IMR-90 (cell line): ENCODE measurements at regions not wholly inside any gene's neighbourhood (a gene's known extent, or its start where the extent isn't known, plus 50 kb on each side); places are given as distances from the start of the nearest gene placed in this dataset.
"Not testable (repeated sequence)": the region's sequence is repeated elsewhere in the genome, so short reads cannot be mapped to it uniquely, and the experiment has no call there.

Experiments
- ATAC-seq: fragments of 200-7000 bp; cut with Tn5 transposase; 2 replicates; pipeline ENCODE4 v1.9.1; 2020; ENCODE audit warnings: low read depth, mild to moderate bottlenecking, moderate library complexity
- BruUV-seq: library from RNA; stranded (reverse); fragments of 400-500 nt; replicated peaks from 2 replicates; lab custom pipeline; 2021; lab: Mats Ljungman, UMichigan
- CTCF ChIA-PET: fragments of 300-600 bp; formaldehyde crosslinking; extraction: SDS; loops from one replicate; lab custom pipeline; 2021; ENCODE audit warnings: antibody characterized with exemption; lab: Yijun Ruan, JAX
- POLR2A ChIA-PET: fragments of 300-600 bp; sonication (Branson Sonifier 250); formaldehyde crosslinking; loops from one replicate; lab custom pipeline; 2022; ENCODE audit warnings: antibody characterized with exemption; ENCODE audit not compliant: unreplicated experiment; lab: Charles Lee
- DNase-seq: peaks from one replicate; pipeline ENCODE4 v3.0.0; 2013
- H2AFZ ChIP-seq: replicated peaks from 2 replicates; pipeline ENCODE3; 2013; ENCODE audit warnings: low read length, mild to moderate bottlenecking; ENCODE audit not compliant: poor library complexity
- H2AK5ac ChIP-seq: 2 replicates; pipeline ENCODE4 v1.6.1; 2013; ENCODE audit warnings: low read depth, low read length, inconsistent platforms
- H2AK9ac ChIP-seq: replicated peaks from 2 replicates; pipeline ENCODE3; 2013; ENCODE audit warnings: mild to moderate bottlenecking, low read depth, low read length, moderate library complexity; ENCODE audit not compliant: poor library complexity
- H2BK120ac ChIP-seq: 2 replicates; pipeline ENCODE4 v1.6.1; 2013; ENCODE audit warnings: low read depth, low read length, inconsistent platforms
- H2BK15ac ChIP-seq: 3 replicates; pipeline ENCODE4 v1.6.1; 2013; ENCODE audit warnings: low read depth, low read length, inconsistent platforms
- H2BK20ac ChIP-seq: 2 replicates; pipeline ENCODE4 v1.6.1; 2013; ENCODE audit warnings: low read depth, mild to moderate bottlenecking, inconsistent platforms, low read length, moderate library complexity
- H2BK5ac ChIP-seq: 2 replicates; pipeline ENCODE4 v1.6.1; 2013; ENCODE audit warnings: mild to moderate bottlenecking, low read depth, low read length, inconsistent platforms; ENCODE audit not compliant: poor library complexity, severe bottlenecking
- H3K14ac ChIP-seq: replicated peaks from 2 replicates; pipeline ENCODE4 v1.6.1; 2013; ENCODE audit warnings: low read depth, low read length, inconsistent platforms
- H3K18ac ChIP-seq: 2 replicates; pipeline ENCODE4 v1.6.1; 2013; ENCODE audit warnings: low read depth, low read length, control low read depth
- H3K23ac ChIP-seq: 2 replicates; pipeline ENCODE4 v1.6.1; 2013; ENCODE audit warnings: low read depth, low read length, inconsistent platforms
- H3K27ac ChIP-seq: 2 replicates; pipeline ENCODE4 v1.5.1; 2013; ENCODE audit warnings: mild to moderate bottlenecking, control low read depth, low read length; ENCODE audit not compliant: insufficient read depth
- H3K27me3 ChIP-seq: 2 replicates; pipeline ENCODE4 v1.6.1; 2013; ENCODE audit warnings: low read length; ENCODE audit not compliant: control insufficient read depth, insufficient read depth
- H3K36me3 ChIP-seq: 2 replicates; pipeline ENCODE4 v1.6.1; 2013; ENCODE audit warnings: low read length, mixed read lengths; ENCODE audit not compliant: control insufficient read depth, insufficient read depth
- H3K4ac ChIP-seq: 2 replicates; pipeline ENCODE4 v1.6.1; 2013; ENCODE audit warnings: low read depth, low read length, inconsistent platforms
- H3K4me1 ChIP-seq: 2 replicates; pipeline ENCODE4 v1.6.1; 2013; ENCODE audit warnings: low read length, mixed read lengths; ENCODE audit not compliant: control insufficient read depth, insufficient read depth
- H3K4me2 ChIP-seq: 2 replicates; pipeline ENCODE4 v1.6.1; 2013; ENCODE audit warnings: low read depth, mild to moderate bottlenecking, control low read depth, low read length, moderate library complexity
- H3K4me3 ChIP-seq: 2 replicates; pipeline ENCODE4 v1.5.1; 2013; ENCODE audit warnings: low read depth, mild to moderate bottlenecking, control low read depth, low read length, moderate library complexity; ENCODE audit not compliant: insufficient read depth
- H3K56ac ChIP-seq: 2 replicates; pipeline ENCODE4 v1.6.1; 2013; ENCODE audit warnings: low read length, inconsistent platforms; ENCODE audit not compliant: insufficient read depth; ENCODE audit errors: extremely low read depth
- H3K79me1 ChIP-seq, 2 experiments: 2 replicates each; pipeline ENCODE4 v1.6.1; 2013; ENCODE audit warnings: low read length in 2 of 2, inconsistent platforms in 1 of 2, low read depth in 1 of 2
- H3K9ac ChIP-seq: 2 replicates; pipeline ENCODE4 v1.6.1; 2013; ENCODE audit warnings: low read depth, low read length, control low read depth
- H3K9me1 ChIP-seq: 2 replicates; pipeline ENCODE4 v1.6.1; 2013; ENCODE audit warnings: low read length, inconsistent platforms; ENCODE audit not compliant: insufficient read depth
- H3K9me3 ChIP-seq: 2 replicates; pipeline ENCODE4 v1.6.1; 2013; ENCODE audit warnings: low read length; ENCODE audit not compliant: control insufficient read depth, insufficient read depth
- H4K20me1 ChIP-seq: 2 replicates; pipeline ENCODE4 v1.6.1; 2013; ENCODE audit warnings: low read length, inconsistent platforms; ENCODE audit not compliant: insufficient read depth
- H4K5ac ChIP-seq: 2 replicates; pipeline ENCODE4 v1.6.1; 2013; ENCODE audit warnings: mild to moderate bottlenecking, low read depth, low read length, control low read depth
- H4K8ac ChIP-seq, 2 experiments: 2 replicates each; pipeline ENCODE4 v1.6.1; 2013; ENCODE audit warnings: low read depth in 2 of 2, low read length in 2 of 2, control low read depth in 1 of 2, inconsistent platforms in 1 of 2
- H4K91ac ChIP-seq: 2 replicates; pipeline ENCODE4 v1.6.1; 2013; ENCODE audit warnings: low read depth, low read length, inconsistent platforms; ENCODE audit not compliant: insufficient read depth
- WGBS, 2 experiments: methylation state at CpG; one replicate each; pipeline versions ENCODE4 v1.1.5 to v1.1.7; 2013; ENCODE audit warnings: missing lambda C conversion rate in 2 of 2; ENCODE audit not compliant: insufficient read length in 1 of 2; ENCODE audit errors: extremely low coverage in 2 of 2; 5-methylcytosine and 5-hydroxymethylcytosine counted together
- dilution Hi-C: fragments of 300-500 bp; cut with HindIII; formaldehyde crosslinking; loops from one replicate; pipeline ENCODE4 v1.14.3; 2018; ENCODE audit warnings: low sequenced_read_pairs; ENCODE audit not compliant: unreplicated experiment
- in situ Hi-C: fragments of 300-500 bp; cut with MboI; formaldehyde crosslinking; loops from 3 replicates; pipeline ENCODE4 v1.14.3; 2019; ENCODE audit warnings: low sequenced_read_pairs, inconsistent platforms, mixed read lengths
- intact Hi-C: fragments of 100-400 bp; cut with micrococcal nuclease; formaldehyde crosslinking; loops from 2 replicates; pipeline ENCODE4 v1.10.0; 2022

DNA sequence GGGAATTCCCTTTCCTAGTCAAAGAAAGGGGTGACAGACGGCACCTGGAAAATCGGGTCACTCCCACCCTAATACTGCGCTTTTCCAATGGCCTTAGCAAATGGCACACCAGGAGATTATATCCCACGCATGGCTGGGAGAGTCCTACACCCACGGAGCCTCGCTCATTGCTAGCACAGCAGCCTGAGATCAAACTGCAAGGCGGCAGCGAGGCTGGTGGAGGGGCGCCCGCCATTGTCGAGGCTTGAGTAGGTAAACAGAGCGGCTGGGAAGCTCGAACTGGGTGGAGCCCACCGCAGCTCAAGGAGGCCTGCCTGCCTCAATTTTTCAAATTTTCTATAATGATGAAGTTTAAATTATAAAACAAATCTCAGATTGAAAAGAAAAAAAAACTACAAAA lies 522.7 kb upstream of the HS3ST5 start:
- ATAC-seq, H3K36me3 ChIP-seq, H3K9me3 ChIP-seq, H2BK120ac ChIP-seq, H3K56ac ChIP-seq, in situ Hi-C loops, BruUV-seq, H2AK9ac ChIP-seq, CTCF ChIA-PET, H4K20me1 ChIP-seq, H4K91ac ChIP-seq, intact Hi-C loops, POLR2A ChIA-PET, H3K27ac ChIP-seq, dilution Hi-C loops, H2BK20ac ChIP-seq, H3K14ac ChIP-seq, H3K18ac ChIP-seq, H3K9me1 ChIP-seq, H2BK15ac ChIP-seq, H3K27me3 ChIP-seq, H2AK5ac ChIP-seq, H4K8ac ChIP-seq, H3K23ac ChIP-seq, H3K79me1 ChIP-seq, H3K4me2 ChIP-seq, H3K9ac ChIP-seq, H4K5ac ChIP-seq, DNase-seq, H2BK5ac ChIP-seq, H3K4me1 ChIP-seq, H3K4me3 ChIP-seq, H2AFZ ChIP-seq, H3K4ac ChIP-seq: not testable (repeated sequence)
- WGBS, 2 experiments = no CpG with 5 or more reads among the region's 14 CpGs
